Epithelial cell of esophagus (primary cell): ENCODE measurements at regions not wholly inside any gene's neighbourhood (a gene's known extent, or its start where the extent isn't known, plus 50 kb on each side); places are given as distances from the start of the nearest gene placed in this dataset.

Experiments used
- DNase-seq: peaks from one replicate; pipeline ENCODE4 v3.0.0; 2010; ENCODE audit warnings: low read depth
- H3K4me3 ChIP-seq: 2 replicates; pipeline ENCODE4 v1.5.1; 2011; ENCODE audit warnings: mild to moderate bottlenecking, low read length, control low read depth
- CTCF ChIP-seq: IDR thresholded peaks from 2 replicates; pipeline ENCODE4 v1.5.1; 2011; ENCODE audit warnings: low read depth, mild to moderate bottlenecking, low read length, control low read depth, inconsistent platforms; ENCODE audit not compliant: insufficient read depth; ENCODE audit errors: missing control alignments

- TF ChIP-seq CTCF: no peak
- H3K4me3 ChIP-seq: no peak overlapping the region
- DNase-seq: no peak
Measured at GRCh38 chr6:130749402-130749801, 77.8 kb upstream of the SMLR1 start.

DNA sequence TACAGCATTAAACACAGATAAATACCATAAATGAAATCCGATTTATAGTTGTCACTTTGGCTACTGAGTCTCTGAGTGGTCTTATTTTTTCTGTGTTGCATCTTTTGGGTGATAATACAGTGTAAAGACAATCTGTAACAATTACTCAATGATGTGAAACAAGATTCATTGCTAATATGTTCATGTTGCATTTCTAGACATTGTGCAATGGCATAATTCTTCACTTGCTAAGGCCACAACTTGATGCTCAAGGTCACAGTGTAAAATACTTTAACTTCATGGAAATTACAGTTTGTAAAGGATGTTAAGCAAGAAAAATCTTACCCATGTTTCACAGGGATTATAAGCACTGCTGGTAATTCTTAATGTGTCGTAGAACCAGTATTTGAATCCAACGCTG, 74.9 kb upstream of the SMLR1 start:
- TF ChIP-seq CTCF: no peak

DNA sequence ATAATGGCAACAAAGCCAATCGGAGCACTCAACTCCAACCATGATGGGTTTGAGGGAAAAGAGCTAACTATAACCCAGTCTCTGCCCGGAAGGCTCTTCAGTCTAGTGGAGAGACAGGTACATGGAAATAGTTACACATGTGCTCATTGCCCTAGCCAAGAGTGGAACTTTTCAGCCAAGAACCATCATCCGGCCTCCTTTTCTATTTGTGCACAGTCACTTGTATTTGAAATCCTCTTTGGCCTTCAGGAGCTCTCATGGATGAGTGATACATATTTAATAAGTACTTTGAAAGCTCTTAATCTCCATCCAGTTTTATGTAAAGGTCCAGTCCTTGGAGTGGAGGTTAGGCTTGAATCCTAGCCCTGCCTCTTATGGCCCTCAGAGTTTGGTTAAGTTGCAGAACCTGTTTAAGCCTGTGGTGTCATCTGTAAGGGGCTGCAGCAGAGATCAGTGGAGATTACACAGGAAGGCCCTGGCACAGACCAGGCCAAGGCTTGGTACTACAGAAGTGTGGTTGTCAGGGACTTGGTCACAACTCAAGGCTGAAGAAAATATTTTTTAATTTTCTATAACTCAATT, 72.3 kb upstream of the SMLR1 start:
- no peak for DNase-seq
- TF ChIP-seq CTCF: no peak
- no peak overlapping the region for H3K4me3 ChIP-seq

More for the DNA sequence above, 74.9 kb upstream of the SMLR1 start:
- no peak overlapping the region for H3K4me3 ChIP-seq
- no peak for DNase-seq

- no peak for TF ChIP-seq CTCF
- DNase-seq: no peak
- no peak overlapping the region for H3K4me3 ChIP-seq
Measured at GRCh38 chr6:130755368-130756034, 71.7 kb upstream of the SMLR1 start.

- no peak for DNase-seq
- H3K4me3 ChIP-seq: no peak overlapping the region
- no peak for TF ChIP-seq CTCF
Measured at GRCh38 chr6:130756824-130757223, 70.4 kb upstream of the SMLR1 start.

DNA sequence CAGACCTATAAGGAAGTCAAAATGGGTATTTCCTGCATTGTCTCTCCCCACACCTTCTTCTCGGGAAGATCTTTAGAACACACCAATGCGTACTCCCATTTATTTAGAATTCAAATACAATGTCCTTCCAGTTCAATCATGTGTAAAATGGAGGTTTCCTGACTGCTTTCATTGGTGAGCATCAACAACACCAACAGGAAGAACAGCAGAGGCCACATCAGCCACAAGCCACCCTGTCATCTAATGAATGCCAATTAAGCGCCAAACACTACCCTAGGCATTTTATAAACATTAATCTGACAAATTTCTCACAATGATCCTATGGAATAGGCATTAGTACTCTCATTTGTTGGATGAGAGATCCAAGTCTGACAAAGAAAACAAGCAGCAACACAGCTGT, 68.4 kb upstream of the SMLR1 start:
- no peak for DNase-seq
- H3K4me3 ChIP-seq: no peak overlapping the region
- TF ChIP-seq CTCF: no peak

DNA sequence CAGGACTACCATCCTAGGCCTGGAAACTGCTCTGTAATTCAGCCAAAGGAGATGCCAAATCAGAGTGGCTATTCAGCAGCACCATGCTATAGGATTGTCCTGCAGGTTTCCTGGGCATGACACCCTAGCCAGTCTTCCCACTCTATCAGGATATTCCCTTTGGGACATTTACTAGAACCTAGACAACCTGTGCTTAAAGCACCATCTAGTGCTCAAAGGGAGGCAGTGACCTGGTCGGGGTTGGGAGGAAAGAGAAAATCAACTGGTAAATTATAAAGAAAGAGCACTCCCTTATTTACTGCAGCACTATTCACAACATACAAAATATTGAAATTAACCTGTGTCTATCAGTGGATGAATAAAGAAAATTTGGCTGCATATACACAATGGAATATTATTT, 67.2 kb upstream of the SMLR1 start:
- peak; percentile 60 for DNase-seq
- no peak overlapping the region for H3K4me3 ChIP-seq
- peak; percentile 79 for TF ChIP-seq CTCF
